NCI-H2029 treated with DMSO at 0.1 percent for 48 hours (cell line): ENCODE measurements at regions not wholly inside any gene's neighbourhood (a gene's known extent, or its start where the extent isn't known, plus 50 kb on each side); places are given as distances from the start of the nearest gene placed in this dataset.

ENCODE experiments used
- DNase-seq: peaks from one replicate; lab custom pipeline; 2025; lab: John Stamatoyannopoulos, UW

- DNase-seq = no peak
Measured at GRCh38 chr2:4840791-4841190, 851.4 kb upstream of the SOX11 start.

GRCh38 chr2:4844881-4845280 is 847.3 kb upstream of the SOX11 start:
- DNase-seq = no peak

- DNase-seq = no peak
Measured at GRCh38 chr2:4862031-4862430, 830.2 kb upstream of the SOX11 start.

GRCh38 chr2:4866198-4866597 is 826.0 kb upstream of the SOX11 start:
- DNase-seq = no peak

GRCh38 chr2:4868466-4868865 is 823.7 kb upstream of the SOX11 start:
- no peak for DNase-seq

- DNase-seq = no peak
Measured at GRCh38 chr2:4869154-4869553, 823.0 kb upstream of the SOX11 start.

GRCh38 chr2:4873364-4873763 is 818.8 kb upstream of the SOX11 start:
- DNase-seq = no peak

GRCh38 chr2:4873876-4874593 is 818.1 kb upstream of the SOX11 start:
- DNase-seq = no peak

GRCh38 chr2:4882421-4882820 is 809.8 kb upstream of the SOX11 start:
- DNase-seq = peak; percentile 19

- DNase-seq = no peak
Measured at GRCh38 chr2:4882941-4883340, 809.2 kb upstream of the SOX11 start.

GRCh38 chr2:4883375-4883774 is 808.8 kb upstream of the SOX11 start:
- DNase-seq = no peak

- no peak for DNase-seq
Measured at GRCh38 chr2:4884117-4884571, 808.0 kb upstream of the SOX11 start.

GRCh38 chr2:4891394-4891793 is 800.8 kb upstream of the SOX11 start:
- DNase-seq = no peak

- no peak for DNase-seq
Measured at GRCh38 chr2:4895371-4895770, 796.8 kb upstream of the SOX11 start.

GRCh38 chr2:4898706-4899105 is 793.5 kb upstream of the SOX11 start:
- DNase-seq = no peak

- DNase-seq = no peak
Measured at GRCh38 chr2:4900242-4900641, 791.9 kb upstream of the SOX11 start.

GRCh38 chr2:4900861-4901770 is 791.1 kb upstream of the SOX11 start:
- no peak for DNase-seq

- DNase-seq = no peak
Measured at GRCh38 chr2:4903656-4904348, 788.4 kb upstream of the SOX11 start.

- no peak for DNase-seq
Measured at GRCh38 chr2:4908461-4908860, 783.7 kb upstream of the SOX11 start.

- no peak for DNase-seq
Measured at GRCh38 chr2:4909346-4910009, 782.7 kb upstream of the SOX11 start.

GRCh38 chr2:4914036-4914435 is 778.1 kb upstream of the SOX11 start:
- no peak for DNase-seq

GRCh38 chr2:4914551-4914950 is 777.6 kb upstream of the SOX11 start:
- DNase-seq = no peak
